ENCODE measurements at regions not wholly inside any gene's neighbourhood (a gene's known extent, or its start where the extent isn't known, plus 50 kb on each side); places are given as distances from the start of the nearest gene placed in this dataset.
A peak's percentile ranks its signal among the peaks of the same experiment; 100 is the strongest.

- H3K27ac ChIP-seq (replicated peaks), result peak overlapping the region; percentile 30
Observed at GRCh38 chr1:223007935-223008334, 135.1 kb downstream of the TLR5 start.

GRCh38 chr1:223008808-223009207, 134.2 kb downstream of the TLR5 start:
- Histone ChIP-seq H3K27me3 (ENCODE audit: low read depth) (no peaks in the 10 kb centered on the region), H3K4me1 (peaks cover 30% of the 10 kb centered on the region), H3K9me3 (replicated peaks) (no peaks in the 10 kb centered on the region), H3K36me3 (peaks cover 22% of the 10 kb centered on the region), H3K4me3 (no peak overlapping the region), H3K27ac (replicated peaks) (no peak overlapping the region)
- intact Hi-C loops (cut with micrococcal nuclease), result no loop called here
- TF ChIP-seq CTCF (IDR thresholded peaks at IDR 0.05; ENCODE audit: borderline replicate concordance), result no peak
- DNase-seq, result no peak

More at GRCh38 chr1:223007935-223008334, 135.1 kb downstream of the TLR5 start:
- intact Hi-C loops (cut with micrococcal nuclease), result no loop called here
- Histone ChIP-seq H3K36me3 (peaks cover 31% of the 10 kb centered on the region), H3K4me1 (peaks cover 30% of the 10 kb centered on the region), H3K27me3 (ENCODE audit: low read depth) (no peaks in the 10 kb centered on the region), H3K4me3 (no peak overlapping the region), H3K9me3 (replicated peaks) (no peaks in the 10 kb centered on the region)
- no peak for DNase-seq
- no peak for TF ChIP-seq CTCF (IDR thresholded peaks at IDR 0.05; ENCODE audit: borderline replicate concordance)

- H3K36me3 ChIP-seq, result peaks cover 16% of the 10 kb centered on the region
- no peak for DNase-seq
- H3K4me1 ChIP-seq, result peaks cover 30% of the 10 kb centered on the region
- H3K27me3 ChIP-seq (ENCODE audit: low read depth), result no peaks in the 10 kb centered on the region
- H3K27ac ChIP-seq (replicated peaks), result no peak overlapping the region
- TF ChIP-seq CTCF (IDR thresholded peaks at IDR 0.05; ENCODE audit: borderline replicate concordance), result no peak
- H3K4me3 ChIP-seq, result no peak overlapping the region
- intact Hi-C loops (cut with micrococcal nuclease), result no loop called here
- H3K9me3 ChIP-seq (replicated peaks), result no peaks in the 10 kb centered on the region
Observed at GRCh38 chr1:223009406-223009805, 133.6 kb downstream of the TLR5 start.

GRCh38 chr1:223010582-223011504, 132.2 kb downstream of the TLR5 start:
- TF ChIP-seq CTCF (IDR thresholded peaks at IDR 0.05; ENCODE audit: borderline replicate concordance), result no peak
- no peak for DNase-seq
- H3K4me3 ChIP-seq, result no peak overlapping the region
- H3K4me1 ChIP-seq, result peaks cover 30% of the 10 kb centered on the region
- no peaks in the 10 kb centered on the region for H3K9me3 ChIP-seq (replicated peaks)
- H3K36me3 ChIP-seq, result peaks cover 2% of the 10 kb centered on the region
- H3K27ac ChIP-seq (replicated peaks), result peak overlapping the region; percentile 29
- no peaks in the 10 kb centered on the region for H3K27me3 ChIP-seq (ENCODE audit: low read depth)
- intact Hi-C loops (cut with micrococcal nuclease), result no loop called here

- intact Hi-C loops (cut with micrococcal nuclease), result no loop called here
- H3K4me1 ChIP-seq, result peaks cover 35% of the 10 kb centered on the region
- H3K27me3 ChIP-seq (ENCODE audit: low read depth), result no peaks in the 10 kb centered on the region
- no peak for DNase-seq
- H3K4me3 ChIP-seq, result no peak overlapping the region
- no peaks in the 10 kb centered on the region for H3K9me3 ChIP-seq (replicated peaks)
- no peak for TF ChIP-seq CTCF (IDR thresholded peaks at IDR 0.05; ENCODE audit: borderline replicate concordance)
- H3K36me3 ChIP-seq, result no peaks in the 10 kb centered on the region
- no peak overlapping the region for H3K27ac ChIP-seq (replicated peaks)
Observed at GRCh38 chr1:223011505-223011856, 131.6 kb downstream of the TLR5 start.
